B cell (primary cell): ENCODE measurements at regions not wholly inside any gene's neighbourhood (a gene's known extent, or its start where the extent isn't known, plus 50 kb on each side); places are given as distances from the start of the nearest gene placed in this dataset.

Source experiments
- ATAC-seq: fragments of 200-7000 bp; cut with Tn5 transposase; one replicate; pipeline ENCODE4 v1.10.0; 2021; ENCODE audit warnings: low read depth, mild to moderate bottlenecking, moderate number of reproducible peaks, moderate library complexity
- CTCF ChIA-PET: fragments of 350-600 bp; sonication (Branson Sonifier 250); formaldehyde crosslinking; loops from one replicate; lab custom pipeline; 2021; ENCODE audit warnings: antibody characterized with exemption, inconsistent platforms; lab: Charles Lee
- POLR2A ChIA-PET: fragments of 350-600 bp; sonication (Branson Sonifier 250); formaldehyde crosslinking; loops from one replicate; lab custom pipeline; 2021; ENCODE audit warnings: antibody characterized with exemption; lab: Charles Lee
- DNase-seq: peaks from one replicate; pipeline ENCODE4 v3.0.0; 2013
- H2AFZ ChIP-seq: 2 replicates; pipeline ENCODE4 v1.6.1; 2012; ENCODE audit warnings: mild to moderate bottlenecking, low read depth, low read length; ENCODE audit not compliant: insufficient read depth, poor library complexity, severe bottlenecking
- H3K27ac ChIP-seq, 2 donors: 1 replicate in 1 of 2; 2 replicates in 1 of 2; pipeline ENCODE4 v1.5.1; 2012 to 2013; ENCODE audit warnings: low read length in 2 of 2, mild to moderate bottlenecking in 2 of 2, moderate library complexity in 1 of 2
- H3K27me3 ChIP-seq, 4 experiments: fragments of 200-600 bp in 1 of 4; sonication (generic) in 1 of 4; replicated peaks in 1 of 4; 1 replicate in 2 of 4; 2 replicates in 2 of 4; pipeline versions ENCODE4 v1.6.1 to v1.7.0; 2013 to 2016; ENCODE audit warnings: low read length in 3 of 4, mild to moderate bottlenecking in 2 of 4, mixed read lengths in 1 of 4, moderate library complexity in 1 of 4; ENCODE audit not compliant: insufficient read depth in 4 of 4, control insufficient read depth in 3 of 4; ENCODE audit errors: control extremely low read depth in 1 of 4
- H3K36me3 ChIP-seq, 2 experiments: replicated peaks in 1 of 2; 1 replicate in 1 of 2; 2 replicates in 1 of 2; pipeline versions ENCODE4 v1.6.1 to v1.7.1; 2013; ENCODE audit warnings: low read length in 1 of 2; ENCODE audit not compliant: insufficient read depth in 2 of 2, control insufficient read depth in 1 of 2; ENCODE audit errors: control extremely low read depth in 1 of 2, extremely low read depth in 1 of 2
- H3K4me1 ChIP-seq, 2 donors: fragments of 200-600 bp in 1 of 2; sonication (generic) in 1 of 2; 1 replicate in 1 of 2; 2 replicates in 1 of 2; pipeline versions ENCODE4 v1.5.1 to v1.6.1; 2013 to 2017; ENCODE audit warnings: low read length in 2 of 2; ENCODE audit not compliant: control insufficient read depth in 2 of 2, insufficient read depth in 2 of 2
- H3K4me2 ChIP-seq: replicated peaks from 2 replicates; pipeline ENCODE3; 2012; ENCODE audit warnings: mild to moderate bottlenecking, low read depth, low read length; ENCODE audit not compliant: poor library complexity, severe bottlenecking
- H3K4me3 ChIP-seq, 5 experiments: fragments of 200-600 bp in 1 of 5; sonication (generic) in 1 of 5; 1 replicate in 3 of 5; 2 replicates in 2 of 5; pipeline versions ENCODE4 v1.5.1 to v1.7.0; 2011 to 2016; ENCODE audit warnings: low read length in 4 of 5, mild to moderate bottlenecking in 4 of 5, low read depth in 2 of 5, control low read depth in 1 of 5, moderate library complexity in 1 of 5; ENCODE audit not compliant: insufficient read depth in 1 of 5; ENCODE audit errors: control extremely low read depth in 1 of 5, extremely low read depth in 1 of 5
- H3K79me2 ChIP-seq: fragments of 200-600 bp; sonication (generic); one replicate; pipeline ENCODE4 v1.6.0; 2016; ENCODE audit warnings: low read length; ENCODE audit not compliant: control insufficient read depth, insufficient read depth
- H3K9ac ChIP-seq: fragments of 200-600 bp; sonication (generic); 2 replicates; pipeline ENCODE4 v1.6.1; 2017; ENCODE audit warnings: mild to moderate bottlenecking, low read length, moderate library complexity
- H3K9me3 ChIP-seq, 3 donors: one replicate each; pipeline versions ENCODE4 v1.6.1 to v1.7.1; 2013; ENCODE audit warnings: low read length in 2 of 3; ENCODE audit not compliant: control insufficient read depth in 2 of 3, insufficient read depth in 1 of 3; ENCODE audit errors: control extremely low read depth in 1 of 3
- H4K20me1 ChIP-seq: 2 replicates; pipeline ENCODE4 v1.6.0; 2012; ENCODE audit warnings: mild to moderate bottlenecking, low read length; ENCODE audit not compliant: insufficient read depth, control insufficient read depth, poor library complexity, severe bottlenecking
- H3K27ac Mint-ChIP-seq: one replicate; pipeline ENCODE4 v1.8.0; 2021; ENCODE audit warnings: mixed read lengths
- H3K27me3 Mint-ChIP-seq: one replicate; pipeline ENCODE4 v1.8.0; 2021; ENCODE audit warnings: mixed read lengths
- H3K4me1 Mint-ChIP-seq: one replicate; pipeline ENCODE4 v1.8.0; 2021; ENCODE audit warnings: mixed read lengths
- H3K4me3 Mint-ChIP-seq: one replicate; pipeline ENCODE4 v1.8.0; 2021; ENCODE audit warnings: mixed read lengths
- H3K9me3 Mint-ChIP-seq: one replicate; pipeline ENCODE4 v1.8.0; 2022; ENCODE audit warnings: mixed read lengths; ENCODE audit not compliant: insufficient read depth
- EZH2 ChIP-seq: IDR thresholded peaks from 2 replicates; pipeline ENCODE4 v1.6.1; 2012; ENCODE audit warnings: borderline replicate concordance, low read depth, mild to moderate bottlenecking, moderate library complexity, low read length; ENCODE audit not compliant: insufficient read depth, poor library complexity, severe bottlenecking
- WGBS: methylation state at CpG from one replicate; pipeline ENCODE4 v1.1.5; 2013; ENCODE audit warnings: missing lambda C conversion rate; ENCODE audit not compliant: insufficient coverage; 5-methylcytosine and 5-hydroxymethylcytosine counted together
- intact Hi-C: fragments of 100-400 bp; cut with micrococcal nuclease; formaldehyde crosslinking; loops from one replicate; pipeline ENCODE4 v1.10.0; 2022
- TF ChIP-seq, protein P1 (sequence below): fragments of 200-600 bp; IDR thresholded peaks from one replicate; pipeline ENCODE4 v1.8.0; 2022; ENCODE audit warnings: antibody characterized with exemption, mild to moderate bottlenecking

DNA sequence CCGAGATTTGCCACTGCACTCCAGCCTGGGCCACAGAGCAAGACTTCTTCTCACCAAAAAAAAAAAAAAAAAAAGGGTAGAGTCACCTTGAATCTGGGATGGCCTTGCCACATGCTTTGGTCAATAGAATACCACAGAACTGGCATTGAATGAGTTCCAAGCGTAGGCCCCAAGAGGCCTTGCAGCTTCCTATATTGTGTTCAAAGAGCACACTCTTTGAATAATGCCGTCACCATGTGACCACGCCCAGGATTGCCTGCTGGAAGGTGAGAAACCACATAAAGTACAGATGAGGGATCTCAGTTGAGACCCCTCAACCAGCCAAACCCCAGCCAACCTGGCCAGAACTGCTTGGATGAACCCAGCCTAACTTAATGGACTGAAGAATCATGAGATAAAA, 239.2 kb upstream of the AMIGO2 start:
- peak overlapping the region in 1 of 2 donors; percentile 30 for H3K27ac ChIP-seq
- H3K4me2 ChIP-seq = no peak overlapping the region
- H3K36me3 ChIP-seq = no peaks in the 10 kb centered on the region
- ChIA-PET POLR2A (interaction anchor here (0.7 to 0.8 kb wide), 3 partner anchors 49 to 1243 kb away, joined by 3 to 8 read pairs (median 3); no protein-coding TSS in a partner anchor), CTCF (interaction anchor here (0.6 to 1.7 kb wide), 2 partner anchors 287 to 1203 kb away, joined by 4 to 5 read pairs; no protein-coding TSS in a partner anchor)
- Mint-ChIP-seq H3K27me3 (no peaks in the 10 kb centered on the region), H3K4me1 (peaks cover 53% of the 10 kb centered on the region), H3K9me3 (no peaks in the 10 kb centered on the region), H3K27ac (peak overlapping the region; percentile 51), H3K4me3 (no peak overlapping the region)
- no peaks in the 10 kb centered on the region for H4K20me1 ChIP-seq
- no peak overlapping the region for H3K4me3 ChIP-seq
- peak; percentile 34 for DNase-seq
- peaks cover 3% of the 10 kb centered on the region for H3K79me2 ChIP-seq
- no peak for ATAC-seq
- H3K9me3 ChIP-seq = peaks cover 0 to 10% (median 4%) of the 10 kb centered on the region in 3 donors
- no CpG with 5 or more reads among the region's 4 CpGs for WGBS
- TF ChIP-seq, protein P1, sequence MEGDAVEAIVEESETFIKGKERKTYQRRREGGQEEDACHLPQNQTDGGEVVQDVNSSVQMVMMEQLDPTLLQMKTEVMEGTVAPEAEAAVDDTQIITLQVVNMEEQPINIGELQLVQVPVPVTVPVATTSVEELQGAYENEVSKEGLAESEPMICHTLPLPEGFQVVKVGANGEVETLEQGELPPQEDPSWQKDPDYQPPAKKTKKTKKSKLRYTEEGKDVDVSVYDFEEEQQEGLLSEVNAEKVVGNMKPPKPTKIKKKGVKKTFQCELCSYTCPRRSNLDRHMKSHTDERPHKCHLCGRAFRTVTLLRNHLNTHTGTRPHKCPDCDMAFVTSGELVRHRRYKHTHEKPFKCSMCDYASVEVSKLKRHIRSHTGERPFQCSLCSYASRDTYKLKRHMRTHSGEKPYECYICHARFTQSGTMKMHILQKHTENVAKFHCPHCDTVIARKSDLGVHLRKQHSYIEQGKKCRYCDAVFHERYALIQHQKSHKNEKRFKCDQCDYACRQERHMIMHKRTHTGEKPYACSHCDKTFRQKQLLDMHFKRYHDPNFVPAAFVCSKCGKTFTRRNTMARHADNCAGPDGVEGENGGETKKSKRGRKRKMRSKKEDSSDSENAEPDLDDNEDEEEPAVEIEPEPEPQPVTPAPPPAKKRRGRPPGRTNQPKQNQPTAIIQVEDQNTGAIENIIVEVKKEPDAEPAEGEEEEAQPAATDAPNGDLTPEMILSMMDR = no peak
- no peak for TF ChIP-seq EZH2
- H3K4me1 ChIP-seq = peaks cover 35 to 51% of the 10 kb centered on the region in 2 donors
- intact Hi-C loops = no loop called here
- H2AFZ ChIP-seq = no peak overlapping the region
- H3K9ac ChIP-seq = no peak overlapping the region
- H3K27me3 ChIP-seq = no peaks in the 10 kb centered on the region

GRCh38 chr12:47317175-47317915, 237.6 kb upstream of the AMIGO2 start:
- peak overlapping the region; percentile 80 for H3K4me3 Mint-ChIP-seq
- H3K4me1 Mint-ChIP-seq = peaks cover 68% of the 10 kb centered on the region
- Histone ChIP-seq H3K4me1 (peaks cover 51 to 67% of the 10 kb centered on the region in 2 donors), H4K20me1 (no peaks in the 10 kb centered on the region), H3K9me3 (peaks cover 0 to 10% (median 4%) of the 10 kb centered on the region in 3 donors), H3K27me3 (no peaks in the 10 kb centered on the region), H3K4me2 (peak overlapping the region; percentile 46), H3K27ac (peak overlapping the region; percentile 41 to 57), H3K9ac (peak overlapping the region; percentile 35), H2AFZ (peak overlapping the region; percentile 51), H3K36me3 (no peaks in the 10 kb centered on the region), H3K79me2 (peaks cover 4% of the 10 kb centered on the region), H3K4me3 (peak overlapping the region in 3 of 5 experiments; percentile 5 to 27 (median 25))
- DNase-seq (peak; percentile 74), ATAC-seq (peak; percentile 67)
- CTCF ChIA-PET = interaction anchor here (1.0 to 2.0 kb wide), 4 partner anchors 10 to 107 kb away, joined by 3 to 9 read pairs (median 7); no protein-coding TSS in a partner anchor
- TF ChIP-seq EZH2 = no peak
- TF ChIP-seq, protein P1 = peak; percentile 19
- 39% methylated on average over 10 of the region's 11 CpGs for WGBS
- intact Hi-C loops = loop anchor here (2.0 kb wide), 1 partner anchor 49 kb away; no protein-coding TSS in a partner anchor
- no peaks in the 10 kb centered on the region for H3K9me3 Mint-ChIP-seq
- POLR2A ChIA-PET = interaction anchor here (0.6 to 1.6 kb wide), 3 partner anchors 37 to 80 kb away, joined by 3 to 5 read pairs (median 3); no protein-coding TSS in a partner anchor
- no peaks in the 10 kb centered on the region for H3K27me3 Mint-ChIP-seq
- peak overlapping the region; percentile 91 for H3K27ac Mint-ChIP-seq
